ENCODE measurements at regions not wholly inside any gene's neighbourhood (a gene's known extent, or its start where the extent isn't known, plus 50 kb on each side); places are given as distances from the start of the nearest gene placed in this dataset.

DNA sequence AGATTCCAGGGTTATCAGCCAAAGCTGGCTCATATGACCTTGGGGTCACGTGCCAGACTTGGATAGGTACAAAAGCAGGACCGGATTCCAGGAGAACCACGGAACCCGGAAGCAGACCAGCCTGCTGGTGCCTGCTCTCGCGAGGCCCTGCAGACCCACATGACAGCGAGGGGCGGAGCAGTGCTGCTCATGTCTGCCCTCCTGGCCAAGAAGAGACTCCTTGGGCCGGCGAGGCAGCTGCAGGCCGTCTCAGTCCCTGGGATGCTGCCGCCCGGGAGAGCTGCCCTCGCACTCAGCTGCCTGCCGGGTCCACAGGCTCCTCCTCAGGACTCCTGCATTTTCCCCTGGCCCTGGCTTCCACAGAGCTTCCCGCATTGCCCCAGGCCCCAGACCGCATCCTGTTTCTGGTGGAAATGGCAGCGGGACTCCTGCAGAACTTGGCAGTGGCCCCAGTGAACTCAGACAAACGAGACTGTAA lies 739.5 kb downstream of the SOCS6 start:
- no peak overlapping the region for H3K4me3 ChIP-seq
- TF ChIP-seq, protein P1, sequence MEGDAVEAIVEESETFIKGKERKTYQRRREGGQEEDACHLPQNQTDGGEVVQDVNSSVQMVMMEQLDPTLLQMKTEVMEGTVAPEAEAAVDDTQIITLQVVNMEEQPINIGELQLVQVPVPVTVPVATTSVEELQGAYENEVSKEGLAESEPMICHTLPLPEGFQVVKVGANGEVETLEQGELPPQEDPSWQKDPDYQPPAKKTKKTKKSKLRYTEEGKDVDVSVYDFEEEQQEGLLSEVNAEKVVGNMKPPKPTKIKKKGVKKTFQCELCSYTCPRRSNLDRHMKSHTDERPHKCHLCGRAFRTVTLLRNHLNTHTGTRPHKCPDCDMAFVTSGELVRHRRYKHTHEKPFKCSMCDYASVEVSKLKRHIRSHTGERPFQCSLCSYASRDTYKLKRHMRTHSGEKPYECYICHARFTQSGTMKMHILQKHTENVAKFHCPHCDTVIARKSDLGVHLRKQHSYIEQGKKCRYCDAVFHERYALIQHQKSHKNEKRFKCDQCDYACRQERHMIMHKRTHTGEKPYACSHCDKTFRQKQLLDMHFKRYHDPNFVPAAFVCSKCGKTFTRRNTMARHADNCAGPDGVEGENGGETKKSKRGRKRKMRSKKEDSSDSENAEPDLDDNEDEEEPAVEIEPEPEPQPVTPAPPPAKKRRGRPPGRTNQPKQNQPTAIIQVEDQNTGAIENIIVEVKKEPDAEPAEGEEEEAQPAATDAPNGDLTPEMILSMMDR (IDR thresholded peaks at IDR 0.05): no peak
- no peak for DNase-seq (ENCODE audit: low spot score)
- no peak overlapping the region for H3K27ac ChIP-seq

DNA sequence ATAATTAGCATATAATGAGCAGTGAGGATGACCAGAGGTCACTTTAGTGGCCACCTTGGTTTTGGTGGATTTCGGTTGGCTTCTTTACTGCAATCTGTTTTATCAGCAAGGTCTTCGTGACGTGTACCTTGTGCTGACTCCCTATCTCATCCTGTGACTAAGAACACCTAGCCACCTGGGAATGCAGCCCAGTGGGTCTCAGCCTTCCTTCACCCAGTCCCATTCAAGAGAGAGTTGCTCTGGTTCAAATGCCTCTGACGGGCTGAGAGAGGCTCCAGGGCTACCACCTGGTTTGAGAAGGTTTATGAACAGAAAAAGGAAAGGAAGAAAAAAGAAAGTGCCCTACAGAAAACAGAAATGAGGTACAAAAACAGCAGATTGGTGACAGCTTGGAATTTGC lies 738.7 kb downstream of the SOCS6 start:
- Histone ChIP-seq H3K4me3 (no peak overlapping the region), H3K27ac (no peak overlapping the region)
- TF ChIP-seq, protein P1 (IDR thresholded peaks at IDR 0.05): no peak
- DNase-seq (ENCODE audit: low spot score): no peak

DNA sequence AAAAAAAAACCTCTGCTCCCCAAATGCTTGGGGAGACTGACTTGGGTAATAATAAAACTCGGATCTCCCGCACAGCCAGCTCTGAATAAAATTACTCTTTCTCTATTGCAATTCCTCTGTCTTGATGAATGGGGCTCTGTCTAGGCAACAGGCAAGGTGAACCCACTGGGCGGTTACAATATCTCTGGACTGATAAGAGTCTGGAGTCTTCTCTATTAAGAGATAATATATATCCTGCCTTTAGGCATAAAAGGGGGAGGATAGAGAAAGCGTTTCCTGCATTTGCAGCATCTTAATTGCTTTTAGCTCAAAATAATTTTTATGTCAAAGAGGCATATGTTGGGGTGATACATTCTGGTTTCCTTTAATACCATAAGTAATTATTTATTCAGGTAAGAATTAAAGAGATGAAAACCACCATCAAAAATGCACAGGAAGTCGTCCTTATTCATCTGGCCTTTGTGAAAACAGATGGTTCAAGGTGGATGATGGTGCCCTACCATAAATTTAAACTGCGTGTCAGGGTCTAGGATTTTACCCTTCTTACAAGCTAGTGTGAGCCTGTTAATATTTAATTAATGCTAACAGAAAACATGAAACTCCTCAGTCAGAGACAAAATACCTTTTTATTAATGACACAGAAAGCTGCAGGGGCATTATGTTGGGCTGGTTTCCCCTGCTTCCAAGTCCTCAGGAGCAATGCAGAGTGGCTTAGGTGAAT lies 736.8 kb downstream of the SOCS6 start:
- no peak for DNase-seq (ENCODE audit: low spot score)
- Histone ChIP-seq H3K27ac (no peak overlapping the region), H3K4me3 (no peak overlapping the region)
- TF ChIP-seq, protein P1 (IDR thresholded peaks at IDR 0.05): no peak

DNA sequence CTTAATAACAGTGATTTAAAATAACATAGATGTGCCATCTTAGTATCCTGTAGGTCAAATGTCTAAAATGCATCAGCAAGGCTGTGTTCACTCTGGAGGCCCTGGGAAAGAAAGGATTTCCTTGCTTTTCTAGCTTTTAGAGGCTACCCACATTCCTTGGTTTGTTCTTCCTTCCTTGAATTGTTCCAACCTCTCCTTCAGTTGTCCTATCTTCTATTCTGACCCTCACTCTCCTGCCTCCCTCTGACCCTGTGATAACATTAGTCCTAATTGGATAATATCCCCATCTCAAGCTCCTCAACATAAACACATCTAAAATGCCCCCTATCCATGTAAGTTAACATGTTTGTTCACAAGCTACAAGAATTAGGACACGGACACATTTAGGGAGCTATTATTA lies 733.5 kb downstream of the SOCS6 start:
- Histone ChIP-seq H3K4me3 (no peak overlapping the region), H3K27ac (no peak overlapping the region)
- no peak for DNase-seq (ENCODE audit: low spot score)
- TF ChIP-seq, protein P1 (IDR thresholded peaks at IDR 0.05): no peak

DNA sequence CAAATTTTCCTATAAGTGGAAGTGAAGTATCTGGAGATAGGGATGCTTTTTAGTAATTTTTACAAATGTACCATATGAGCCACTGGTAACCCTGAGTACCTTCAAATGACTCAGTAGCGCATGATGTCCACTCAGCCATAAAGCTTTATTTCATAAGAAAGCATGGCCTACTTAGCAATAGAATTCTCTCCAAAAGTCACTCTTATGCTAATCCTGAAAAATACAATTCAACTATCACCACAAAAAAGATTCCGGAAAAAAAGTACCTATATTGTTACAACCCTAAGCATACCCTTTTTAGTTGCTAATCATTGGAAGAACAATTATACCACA lies 732.2 kb downstream of the SOCS6 start:
- DNase-seq (ENCODE audit: low spot score): no peak
- Histone ChIP-seq H3K4me3 (no peak overlapping the region), H3K27ac (no peak overlapping the region)
- TF ChIP-seq, protein P1 (IDR thresholded peaks at IDR 0.05): no peak

DNA sequence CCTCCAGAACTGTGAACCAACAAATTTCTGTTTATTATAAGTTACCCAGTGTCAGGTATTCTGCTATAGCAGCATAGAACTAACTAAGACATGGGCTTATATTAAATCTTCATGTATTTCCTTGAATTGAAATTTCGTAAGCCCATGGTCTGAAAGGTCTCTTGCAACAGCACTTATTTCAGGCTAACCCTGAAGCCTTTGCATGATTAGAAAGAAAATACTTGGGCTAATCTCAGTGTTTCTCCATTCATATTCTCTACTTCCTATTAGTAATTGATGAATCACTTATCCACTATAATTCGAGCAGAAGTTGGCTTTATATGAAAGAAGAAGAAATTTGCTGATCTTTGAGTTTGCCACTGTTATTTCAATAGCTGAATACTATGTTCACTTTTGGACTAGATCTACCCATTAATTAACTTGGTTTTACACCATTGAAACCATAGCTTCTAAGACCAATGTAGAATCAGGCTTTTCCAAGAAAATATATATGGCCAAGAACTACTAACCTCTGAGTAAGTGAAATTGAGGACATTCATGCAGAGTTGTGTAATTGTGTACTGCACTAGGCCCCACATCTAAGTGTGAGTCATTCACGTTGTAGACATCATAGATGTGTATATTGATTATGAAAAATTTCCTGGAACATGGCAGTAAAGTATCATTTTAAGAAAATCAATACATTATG lies 731.6 kb downstream of the SOCS6 start:
- no peak overlapping the region for H3K27ac ChIP-seq
- no peak overlapping the region for H3K4me3 ChIP-seq
- DNase-seq (ENCODE audit: low spot score): no peak
- TF ChIP-seq, protein P1 (IDR thresholded peaks at IDR 0.05): no peak

DNA sequence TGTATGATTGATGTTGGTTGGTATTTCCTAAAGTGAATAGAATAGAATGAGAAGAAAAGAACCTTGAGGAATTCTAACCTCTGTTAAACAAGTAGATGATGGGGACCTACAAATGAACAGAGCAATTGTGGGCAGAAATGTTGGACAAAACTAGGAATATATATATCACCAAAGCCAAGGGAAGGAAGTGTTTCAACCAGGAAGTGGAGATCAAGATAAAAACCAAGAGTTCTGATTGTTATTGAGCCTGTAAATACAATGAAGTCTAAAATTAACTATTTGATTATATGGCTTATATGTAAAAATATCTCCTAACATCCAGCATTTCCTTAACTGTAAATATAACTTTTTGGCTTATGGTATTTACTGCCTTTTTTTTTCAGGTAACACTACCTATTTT lies 730.0 kb downstream of the SOCS6 start:
- no peak for DNase-seq (ENCODE audit: low spot score)
- TF ChIP-seq, protein P1 (IDR thresholded peaks at IDR 0.05): no peak
- no peak overlapping the region for H3K27ac ChIP-seq
- H3K4me3 ChIP-seq: no peak overlapping the region
